K562 (cell line): ENCODE measurements at regions not wholly inside any gene's neighbourhood (a gene's known extent, or its start where the extent isn't known, plus 50 kb on each side); places are given as distances from the start of the nearest gene placed in this dataset.

Experiments
- ATAC-seq: fragments of 200-7000 bp; cut with Tn5 transposase; 3 replicates; pipeline ENCODE4 v1.9.1; 2020; ENCODE audit warnings: moderate library complexity
- BruUV-seq: library from RNA; stranded (reverse); fragments of 400-500 nt; replicated peaks from 2 replicates; lab custom pipeline; 2021; lab: Mats Ljungman, UMichigan
- CTCF ChIA-PET: fragments of 300-600 bp; formaldehyde crosslinking; extraction: SDS; loops from one replicate; lab custom pipeline; 2021; ENCODE audit warnings: low intra/inter-chr PET ratio; lab: Yijun Ruan, JAX
- POLR2A ChIA-PET: fragments of 300-600, 350-650 bp; sonication (Branson Sonifier 250); formaldehyde crosslinking; extraction: SDS; loops from one replicate; lab custom pipeline; 2021; ENCODE audit warnings: antibody characterized with exemption, inconsistent platforms; lab: Yijun Ruan, JAX
- DNase-seq, 4 experiments: peaks; one replicate each; pipeline versions ENCODE4 v3.0.0 to v3.0.0-alpha.2; 2011 to 2018; ENCODE audit warnings: low spot score in 3 of 4, mixed read lengths in 3 of 4; ENCODE audit errors: extremely low read depth in 1 of 4
- FAIRE-seq: peaks from 2 replicates; lab custom pipeline; 2011; peaks lifted over from hg19 to GRCh38; lab: Jason Lieb, UNC
- H2AFZ ChIP-seq: 2 replicates; pipeline ENCODE4 v1.6.0; 2011; ENCODE audit warnings: low read depth, low read length, control low read depth, inconsistent platforms
- H3K27ac ChIP-seq: fragments of 200-600 bp; 3 replicates; pipeline ENCODE4 v1.8.0; 2011; ENCODE audit warnings: low read depth, mild to moderate bottlenecking, control low read depth, inconsistent platforms, low read length, moderate library complexity, mixed read lengths; ENCODE audit errors: extremely low read depth
- H3K27me3 ChIP-seq, 2 experiments: fragments of 300-600 bp in 1 of 2; 2 replicates in 1 of 2; 3 replicates in 1 of 2; pipeline versions ENCODE4 v1.6.0 to v1.8.0; 2011; ENCODE audit warnings: inconsistent platforms in 2 of 2, low read length in 2 of 2, mild to moderate bottlenecking in 1 of 2, mixed read lengths in 1 of 2, moderate library complexity in 1 of 2; ENCODE audit not compliant: control insufficient read depth in 2 of 2, insufficient read depth in 2 of 2
- H3K36me3 ChIP-seq: fragments of 300-600 bp; 3 replicates; pipeline ENCODE4 v1.8.0; 2011; ENCODE audit warnings: mild to moderate bottlenecking, low read length, inconsistent platforms; ENCODE audit not compliant: control insufficient read depth, insufficient read depth
- H3K4me1 ChIP-seq, 2 experiments: fragments of 200-600 bp in 1 of 2; replicated peaks in 1 of 2; 2 replicates in 1 of 2; 3 replicates in 1 of 2; pipeline versions ENCODE4 v1.5.1 to v1.8.0; 2011; ENCODE audit warnings: inconsistent platforms in 2 of 2, low read length in 2 of 2, mild to moderate bottlenecking in 1 of 2, mixed read lengths in 1 of 2, moderate library complexity in 1 of 2; ENCODE audit not compliant: control insufficient read depth in 2 of 2, insufficient read depth in 2 of 2
- H3K4me2 ChIP-seq: 2 replicates; pipeline ENCODE4 v1.6.1; 2011; ENCODE audit warnings: low read length, control low read depth, inconsistent platforms, mixed read lengths; ENCODE audit not compliant: insufficient read depth
- H3K4me3 ChIP-seq: fragments of 200-600 bp; sonication (generic), shearing (Covaris generic); 2 replicates; pipeline ENCODE4 v1.5.1; 2016; ENCODE audit warnings: control low read depth, inconsistent platforms
- H3K79me2 ChIP-seq: fragments of 200-600 bp; 3 replicates; pipeline ENCODE4 v1.8.0; 2011; ENCODE audit warnings: low read length, inconsistent platforms; ENCODE audit not compliant: control insufficient read depth, insufficient read depth
- H3K9ac ChIP-seq, 2 experiments: 2 replicates each; pipeline versions ENCODE4 v1.6.0 to v1.6.1; 2011; ENCODE audit warnings: low read depth in 2 of 2, low read length in 2 of 2, control low read depth in 1 of 2, inconsistent platforms in 1 of 2, mild to moderate bottlenecking in 1 of 2, mixed read lengths in 1 of 2; ENCODE audit not compliant: insufficient read depth in 1 of 2
- H3K9me1 ChIP-seq: one replicate; pipeline ENCODE4 v1.6.0; 2011; ENCODE audit warnings: inconsistent platforms, mild to moderate bottlenecking, low read length, moderate library complexity; ENCODE audit not compliant: control insufficient read depth, insufficient read depth
- H3K9me3 ChIP-seq: replicated peaks from 2 replicates; pipeline ENCODE4 v1.5.1; 2011; ENCODE audit warnings: low read depth, low read length, inconsistent platforms; ENCODE audit not compliant: control insufficient read depth, insufficient read depth
- H4K20me1 ChIP-seq: replicated peaks from 2 replicates; pipeline ENCODE4 v1.6.1; 2011; ENCODE audit warnings: low read length, inconsistent platforms, mixed read lengths; ENCODE audit not compliant: control insufficient read depth, insufficient read depth
- GTF2B ChIP-seq: IDR thresholded peaks from 2 replicates; pipeline ENCODE4 v1.6.1; 2011; ENCODE audit not compliant: insufficient read length; ENCODE audit errors: extremely low read depth
- KLF6 ChIP-seq: fragments of 250-450 bp; sonication (Bioruptor Pico); IDR thresholded peaks from 2 replicates; pipeline ENCODE4 v1.4.0; 2020; ENCODE audit warnings: mild to moderate bottlenecking, moderate library complexity, borderline replicate concordance
- LCOR ChIP-seq: sonication (generic); formaldehyde crosslinking; IDR thresholded peaks from 2 replicates; pipeline ENCODE4 v1.8.0; 2022; ENCODE audit warnings: mild to moderate bottlenecking, missing genetic modification reagents
- MEF2D ChIP-seq: conservative IDR thresholded peaks from 2 replicates; pipeline ENCODE4 v1.6.1; 2016; ENCODE audit warnings: low read depth, missing genetic modification characterization, missing compliant biosample characterization
- WHSC1 ChIP-seq: IDR thresholded peaks from one replicate; pipeline ENCODE4 v1.6.1; 2012; ENCODE audit warnings: low read length, control low read depth, inconsistent platforms
- ZNF217 ChIP-seq: sonication (generic); formaldehyde crosslinking; IDR thresholded peaks from 2 replicates; pipeline ENCODE4 v1.8.0; 2022; ENCODE audit warnings: mild to moderate bottlenecking, missing genetic modification reagents
- WGBS: fragments of 100-300 bp; shearing (Covaris generic); methylation state at CpG from one replicate; pipeline ENCODE4 v1.1.6; 2016; ENCODE audit warnings: low coverage, mixed read lengths; ENCODE audit not compliant: insufficient coverage; ENCODE audit errors: missing lambda C conversion rate; 5-methylcytosine and 5-hydroxymethylcytosine counted together
- in situ Hi-C: fragments of 300-500 bp; cut with MboI; formaldehyde crosslinking; loops from 4 replicates; pipeline ENCODE4 v1.15.0; 2018; ENCODE audit warnings: inconsistent platforms, mixed read lengths
- intact Hi-C: fragments of 100-400 bp; cut with micrococcal nuclease; formaldehyde crosslinking; loops from 2 replicates; pipeline ENCODE4 v1.14.2; 2022

GRCh38 chr4:179110356-179110755 lies 1668.1 kb upstream of the AGA start:
- Histone ChIP-seq H3K79me2 (no peaks in the 10 kb centered on the region), H3K27me3 (no peaks in the 10 kb centered on the region), H4K20me1 (no peaks in the 10 kb centered on the region), H3K9me3 (no peaks in the 10 kb centered on the region), H3K4me2 (no peak overlapping the region), H2AFZ (no peak overlapping the region), H3K4me3 (no peak overlapping the region), H3K27ac (no peak overlapping the region), H3K9ac (no peak overlapping the region), H3K9me1 (no peaks in the 10 kb centered on the region), H3K36me3 (no peaks in the 10 kb centered on the region)
- BruUV-seq, result no TSS peak
- in situ Hi-C loops, result no loop called here
- 0% methylated on average over 2 of the region's 2 CpGs for WGBS
- ChIA-PET POLR2A (no interaction called here), CTCF (no interaction called here)
- TF ChIP-seq GTF2B, result no peak
- TF ChIP-seq LCOR (CRISPR knock-in tag), result no peak
- TF ChIP-seq, all 486 proteins: peak for 0
- intact Hi-C loops, result no loop called here
- no peak for FAIRE-seq
- no peak for ATAC-seq
- no peaks in the 10 kb centered on the region for H3K4me1 ChIP-seq
- no peak for DNase-seq

- POLR2A ChIA-PET, result no interaction called here
- intact Hi-C loops, result no loop called here
- no peak for ATAC-seq
Observed at GRCh38 chr4:179110816-179111215, 1668.6 kb upstream of the AGA start.

More at GRCh38 chr4:179110816-179111215, 1668.6 kb upstream of the AGA start:
- H3K4me2 ChIP-seq, result no peak overlapping the region
- H3K9ac ChIP-seq, result no peak overlapping the region
- H3K4me1 ChIP-seq, result no peaks in the 10 kb centered on the region
- H3K79me2 ChIP-seq, result no peaks in the 10 kb centered on the region
- H3K27me3 ChIP-seq, result no peaks in the 10 kb centered on the region
- CTCF ChIA-PET, result no interaction called here
- in situ Hi-C loops, result no loop called here
- H3K27ac ChIP-seq, result no peak overlapping the region
- TF ChIP-seq MEF2D (tag) (no peak), ZNF217 (CRISPR knock-in tag) (no peak), KLF6 (CRISPR knock-in tag) (no peak), WHSC1 (no peak)
- H3K4me3 ChIP-seq, result no peak overlapping the region
- no peaks in the 10 kb centered on the region for H4K20me1 ChIP-seq
- H3K9me1 ChIP-seq, result no peaks in the 10 kb centered on the region
- DNase-seq (no peak), FAIRE-seq (no peak)
- no peaks in the 10 kb centered on the region for H3K36me3 ChIP-seq
- no peaks in the 10 kb centered on the region for H3K9me3 ChIP-seq
- WGBS, result 3% methylated on average over 2 of the region's 2 CpGs
- no peak overlapping the region for H2AFZ ChIP-seq
- BruUV-seq, result no TSS peak
